HEK293 (cell line): ENCODE measurements at regions not wholly inside any gene's neighbourhood (a gene's known extent, or its start where the extent isn't known, plus 50 kb on each side); places are given as distances from the start of the nearest gene placed in this dataset.

Experiments
- CTCF ChIA-PET: fragments of 350-600 bp; formaldehyde crosslinking; extraction: SDS; loops from one replicate; lab custom pipeline; 2021; ENCODE audit warnings: antibody characterized with exemption; lab: Yijun Ruan, JAX
- POLR2A ChIA-PET: fragments of 300-600 bp; formaldehyde crosslinking; extraction: SDS; loops from one replicate; lab custom pipeline; 2020; ENCODE audit warnings: antibody characterized with exemption, inconsistent platforms; lab: Yijun Ruan, JAX
- H3K27ac ChIP-seq: fragments of 200-500 bp; sonication (Bioruptor generic); 2 replicates; pipeline ENCODE4 v1.5.1; 2014; ENCODE audit warnings: low read depth, low read length, control low read depth, inconsistent platforms; ENCODE audit errors: extremely low read depth
- H3K36me3 ChIP-seq, 2 experiments: fragments of 200-500 bp in 1 of 2; sonication (Bioruptor generic) in 1 of 2; 1 replicate in 1 of 2; 2 replicates in 1 of 2; pipeline ENCODE4 v1.5.1; 2014 to 2017; ENCODE audit warnings: inconsistent platforms in 2 of 2, low read length in 2 of 2; ENCODE audit not compliant: control insufficient read depth in 2 of 2, insufficient read depth in 1 of 2
- H3K4me1 ChIP-seq: fragments of 200-500 bp; sonication (Bioruptor generic); 2 replicates; pipeline ENCODE4 v1.5.1; 2014; ENCODE audit warnings: mild to moderate bottlenecking, low read length, inconsistent platforms; ENCODE audit not compliant: control insufficient read depth, insufficient read depth
- H3K4me3 ChIP-seq: 2 replicates; pipeline ENCODE4 v1.5.1; 2011; ENCODE audit warnings: low read depth, mild to moderate bottlenecking, control low read depth, low read length, moderate library complexity
- H3K9me3 ChIP-seq: fragments of 200-500 bp; sonication (Bioruptor generic); 2 replicates; pipeline ENCODE4 v1.5.1; 2014; ENCODE audit warnings: low read depth, low read length, inconsistent platforms; ENCODE audit not compliant: control insufficient read depth, insufficient read depth
- GLIS1 ChIP-seq: fragments of 450-650 bp; formaldehyde crosslinking; IDR thresholded peaks from 2 replicates; pipeline ENCODE4 v1.5.1; 2016; ENCODE audit warnings: missing biosample characterization, missing genetic modification characterization
- HOXC10 ChIP-seq: sonication (generic); formaldehyde crosslinking; IDR thresholded peaks from 2 replicates; pipeline ENCODE4 v1.8.1; 2023; ENCODE audit warnings: mild to moderate bottlenecking, missing genetic modification reagents
- KLF8 ChIP-seq: fragments of 450-650 bp; formaldehyde crosslinking; IDR thresholded peaks from 2 replicates; pipeline ENCODE4 v1.5.1; 2016; ENCODE audit warnings: missing biosample characterization, missing genetic modification characterization
- MEIS1 ChIP-seq: sonication (generic); formaldehyde crosslinking; IDR thresholded peaks from 2 replicates; pipeline ENCODE4 v1.8.1; 2022; ENCODE audit warnings: missing genetic modification reagents, mild to moderate bottlenecking, borderline replicate concordance
- PRDM2 ChIP-seq: fragments of 450-650 bp; formaldehyde crosslinking; IDR thresholded peaks from 2 replicates; pipeline ENCODE4 v1.5.1; 2016; ENCODE audit warnings: missing biosample characterization, missing genetic modification characterization, borderline replicate concordance
- PRDM4 ChIP-seq: fragments of 450-650 bp; formaldehyde crosslinking; IDR thresholded peaks from 2 replicates; pipeline ENCODE4 v1.5.1; 2017; ENCODE audit warnings: missing biosample characterization, missing genetic modification characterization
- SCRT2 ChIP-seq: fragments of 450-650 bp; formaldehyde crosslinking; IDR thresholded peaks from 2 replicates; pipeline ENCODE4 v1.5.1; 2016; ENCODE audit warnings: missing biosample characterization, missing genetic modification characterization
- SETDB1 ChIP-seq: IDR thresholded peaks from one replicate; pipeline ENCODE4 v1.6.1; 2017; ENCODE audit warnings: mild to moderate bottlenecking, low read length, moderate library complexity, mixed read lengths; ENCODE audit not compliant: insufficient read length
- ZBTB1 ChIP-seq: fragments of 450-650 bp; formaldehyde crosslinking; IDR thresholded peaks from 2 replicates; pipeline ENCODE4 v1.5.1; 2016; ENCODE audit warnings: missing biosample characterization, missing genetic modification characterization
- ZBTB17 ChIP-seq: fragments of 450-650 bp; formaldehyde crosslinking; IDR thresholded peaks from 2 replicates; pipeline ENCODE4 v1.5.1; 2016; ENCODE audit warnings: missing biosample characterization, missing genetic modification characterization
- ZBTB7A ChIP-seq: fragments of 450-650 bp; formaldehyde crosslinking; IDR thresholded peaks from 2 replicates; pipeline ENCODE4 v1.5.1; 2016; ENCODE audit warnings: low read depth, missing biosample characterization, missing genetic modification characterization
- ZNF112 ChIP-seq: fragments of 450-650 bp; formaldehyde crosslinking; IDR thresholded peaks from 2 replicates; pipeline ENCODE4 v1.5.0; 2017; ENCODE audit warnings: missing biosample characterization, missing genetic modification characterization
- ZNF214 ChIP-seq: fragments of 450-650 bp; formaldehyde crosslinking; IDR thresholded peaks from 2 replicates; pipeline ENCODE4 v1.5.1; 2017; ENCODE audit warnings: missing biosample characterization, mild to moderate bottlenecking, missing genetic modification characterization, borderline replicate concordance
- ZNF362 ChIP-seq: fragments of 450-650 bp; formaldehyde crosslinking; IDR thresholded peaks from 2 replicates; pipeline ENCODE4 v1.5.1; 2016; ENCODE audit warnings: missing biosample characterization, missing genetic modification characterization
- ZNF580 ChIP-seq: fragments of 450-650 bp; formaldehyde crosslinking; IDR thresholded peaks from 2 replicates; pipeline ENCODE4 v1.5.1; 2016; ENCODE audit warnings: missing biosample characterization, missing genetic modification characterization
- ZNF600 ChIP-seq: fragments of 450-650 bp; formaldehyde crosslinking; IDR thresholded peaks from 2 replicates; pipeline ENCODE4 v1.5.1; 2016; ENCODE audit warnings: missing biosample characterization, missing genetic modification characterization
- ZNF747 ChIP-seq: fragments of 450-650 bp; formaldehyde crosslinking; IDR thresholded peaks from 2 replicates; pipeline ENCODE4 v1.5.1; 2016; ENCODE audit warnings: missing biosample characterization, missing genetic modification characterization
- ZNF792 ChIP-seq: fragments of 450-650 bp; formaldehyde crosslinking; IDR thresholded peaks from 2 replicates; pipeline ENCODE4 v1.5.1; 2016; ENCODE audit warnings: missing biosample characterization, missing genetic modification characterization
- ZSCAN4 ChIP-seq: fragments of 450-650 bp; formaldehyde crosslinking; IDR thresholded peaks from 2 replicates; pipeline ENCODE4 v1.5.1; 2017; ENCODE audit warnings: missing biosample characterization, missing genetic modification characterization

GRCh38 chr13:97786510-97786909 is 167.0 kb upstream of the IPO5 start:
- Histone ChIP-seq H3K4me3 (no peak overlapping the region), H3K27ac (no peak overlapping the region), H3K4me1 (no peaks in the 10 kb centered on the region), H3K36me3 (no peaks in the 10 kb centered on the region), H3K9me3 (no peaks in the 10 kb centered on the region)
- ChIA-PET POLR2A (no interaction called here), CTCF (no interaction called here)
- no peak for TF ChIP-seq ZNF112
- no peak for TF ChIP-seq ZBTB1
- no peak for TF ChIP-seq HOXC10
- TF ChIP-seq ZNF747 (tag by site-specific recombination) = no peak
- TF ChIP-seq MEIS1 (CRISPR knock-in tag) = no peak
- no peak for TF ChIP-seq PRDM4
- no peak for TF ChIP-seq ZSCAN4
- no peak for TF ChIP-seq GLIS1 (tag by site-specific recombination)
- no peak for TF ChIP-seq KLF8 (tag by site-specific recombination)

- ChIA-PET CTCF (no interaction called here), POLR2A (no interaction called here)
- Histone ChIP-seq H3K4me3 (no peak overlapping the region), H3K4me1 (no peaks in the 10 kb centered on the region)
- no peak for TF ChIP-seq ZNF580 (tag by site-specific recombination)
- TF ChIP-seq ZNF792 (tag by site-specific recombination) = no peak
- TF ChIP-seq SCRT2 (tag by site-specific recombination) = no peak
- no peak for TF ChIP-seq ZBTB7A (tag by site-specific recombination)
- no peak for TF ChIP-seq ZNF600 (tag by site-specific recombination)
- no peak for TF ChIP-seq PRDM2
- no peak for TF ChIP-seq ZBTB17 (tag by site-specific recombination)
- TF ChIP-seq ZNF214 (tag by site-specific recombination) = no peak
- TF ChIP-seq SETDB1 = no peak
- no peak for TF ChIP-seq ZNF362
- TF ChIP-seq, all 188 proteins: peak for 0
- no peaks in the 10 kb centered on the region for H3K9me3 ChIP-seq
- no peak overlapping the region for H3K27ac ChIP-seq
- H3K36me3 ChIP-seq = no peaks in the 10 kb centered on the region
Measured at GRCh38 chr13:97797553-97797952, 155.9 kb upstream of the IPO5 start.
